ENCODE measurements at regions not wholly inside any gene's neighbourhood (a gene's known extent, or its start where the extent isn't known, plus 50 kb on each side); places are given as distances from the start of the nearest gene placed in this dataset.

DNA sequence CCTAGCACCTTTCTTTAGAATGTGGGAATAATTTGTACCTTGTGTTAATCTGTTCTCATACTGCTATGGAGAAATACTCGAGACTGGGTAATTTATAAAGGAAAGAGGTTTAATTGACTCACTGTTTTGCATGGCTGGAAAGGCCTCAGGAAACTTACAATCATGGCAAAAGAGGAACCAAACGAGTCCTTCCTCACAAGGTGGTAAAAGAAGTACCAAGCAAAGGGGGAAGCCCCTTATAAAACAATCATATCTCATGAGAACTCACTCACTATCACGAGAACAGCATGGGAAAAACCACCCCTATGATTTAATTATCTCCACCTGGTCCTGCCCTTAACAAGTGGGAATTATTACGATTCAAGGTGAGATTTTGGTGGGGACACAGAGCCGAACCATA is 127.1 kb upstream of the ANO3 start:
- Histone ChIP-seq H3K27ac (no peak overlapping the region), H3K9me3 (no peaks in the 10 kb centered on the region), H3K4me1 (no peaks in the 10 kb centered on the region), H3K27me3 (no peaks in the 10 kb centered on the region), H3K4me3 (no peak overlapping the region), H3K36me3 (no peaks in the 10 kb centered on the region)
- no peak for DNase-seq
- intact Hi-C loops (cut with DNase I; ENCODE audit: low total_unique reads): no loop called here
- no peak for TF ChIP-seq CTCF (IDR thresholded peaks at IDR 0.05)

DNA sequence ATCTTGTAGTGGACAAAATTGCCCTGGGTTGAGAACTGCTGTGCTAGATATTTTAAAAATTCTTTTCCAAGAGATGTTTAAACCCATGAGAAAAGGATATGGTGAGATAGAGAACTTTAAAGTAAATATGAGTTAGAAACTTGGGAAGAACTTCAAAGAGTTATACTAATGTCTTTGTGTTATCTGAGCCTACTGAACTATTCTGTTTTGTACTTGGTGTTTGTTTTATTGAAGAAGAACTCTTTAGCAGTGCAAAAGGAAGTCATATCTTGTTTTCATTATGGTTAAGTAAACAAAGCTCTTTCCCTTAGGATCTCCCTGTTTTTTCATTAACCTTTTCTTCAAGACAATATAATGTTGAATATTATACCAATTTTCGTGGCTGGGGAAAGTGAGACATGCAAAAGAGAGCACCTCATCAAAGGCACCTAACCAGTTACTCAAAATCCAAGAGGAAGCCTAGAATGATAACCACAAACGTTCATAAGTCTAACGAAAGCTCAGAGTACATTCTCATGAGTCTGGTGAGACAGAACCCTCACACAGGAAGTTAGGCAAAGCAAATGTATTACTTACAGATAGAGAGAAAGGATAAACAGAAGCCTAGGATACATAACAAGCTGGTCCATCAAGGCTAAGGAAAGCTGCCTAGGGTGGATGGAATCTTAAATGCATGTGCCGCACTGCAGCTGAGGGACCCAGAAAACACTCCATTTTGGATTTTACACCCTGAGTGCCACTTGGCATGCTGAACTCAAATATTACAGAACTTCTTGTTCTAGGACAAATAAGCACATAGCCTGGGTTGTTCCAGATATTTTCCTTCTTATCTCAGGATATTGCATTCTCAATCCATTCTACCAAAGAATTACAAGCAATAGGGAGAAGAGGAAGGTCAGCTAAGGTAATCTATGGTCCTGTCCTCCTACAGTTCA is 112.5 kb upstream of the ANO3 start:
- intact Hi-C loops (cut with DNase I; ENCODE audit: low total_unique reads): no loop called here
- no peak for DNase-seq
- Histone ChIP-seq H3K9me3 (no peaks in the 10 kb centered on the region), H3K27ac (no peak overlapping the region), H3K4me3 (no peak overlapping the region), H3K4me1 (peaks cover 0 to 16% (median 2%) of the 10 kb centered on the region in 4 donors), H3K27me3 (no peaks in the 10 kb centered on the region), H3K36me3 (no peaks in the 10 kb centered on the region)
- no peak for TF ChIP-seq CTCF (IDR thresholded peaks at IDR 0.05)

- TF ChIP-seq CTCF (IDR thresholded peaks at IDR 0.05): no peak
- no peaks in the 10 kb centered on the region for H3K27me3 ChIP-seq
- H3K4me3 ChIP-seq: no peak overlapping the region
- intact Hi-C loops (cut with DNase I; ENCODE audit: low total_unique reads): loop anchor here (5.0 kb wide), 1 partner anchor 243 kb away; no protein-coding TSS in a partner anchor
- DNase-seq: no peak
- H3K9me3 ChIP-seq: no peaks in the 10 kb centered on the region
- no peaks in the 10 kb centered on the region for H3K36me3 ChIP-seq
- H3K4me1 ChIP-seq: peaks cover 0 to 19% (median 2%) of the 10 kb centered on the region in 4 donors
- no peak overlapping the region for H3K27ac ChIP-seq
Measured at GRCh38 chr11:26225646-26226045, 106.3 kb upstream of the ANO3 start.

GRCh38 chr11:26227301-26227746 is 104.6 kb upstream of the ANO3 start:
- no peak for DNase-seq
- TF ChIP-seq CTCF (IDR thresholded peaks at IDR 0.05): peak; percentile 52 to 64
- Histone ChIP-seq H3K4me1 (peaks cover 0 to 19% (median 2%) of the 10 kb centered on the region in 4 donors), H3K36me3 (no peaks in the 10 kb centered on the region), H3K4me3 (peak overlapping the region in 1 of 2 donors; percentile 1), H3K27me3 (no peaks in the 10 kb centered on the region), H3K27ac (peak overlapping the region; percentile 26 to 35), H3K9me3 (no peaks in the 10 kb centered on the region)
- intact Hi-C loops (cut with DNase I; ENCODE audit: low total_unique reads): loop anchor here (5.0 kb wide), 1 partner anchor 245 kb away; no protein-coding TSS in a partner anchor

GRCh38 chr11:26227883-26228502 is 103.9 kb upstream of the ANO3 start:
- intact Hi-C loops (cut with DNase I; ENCODE audit: low total_unique reads): loop anchor here (5.0 kb wide), 1 partner anchor 246 kb away; no protein-coding TSS in a partner anchor
- H3K9me3 ChIP-seq: no peaks in the 10 kb centered on the region
- peak overlapping the region in 1 of 2 donors; percentile 1 for H3K4me3 ChIP-seq
- DNase-seq: no peak
- peak overlapping the region; percentile 35 to 65 for H3K27ac ChIP-seq
- H3K36me3 ChIP-seq: no peaks in the 10 kb centered on the region
- no peak for TF ChIP-seq CTCF (IDR thresholded peaks at IDR 0.05)
- H3K27me3 ChIP-seq: no peaks in the 10 kb centered on the region
- H3K4me1 ChIP-seq: peaks cover 0 to 19% (median 2%) of the 10 kb centered on the region in 4 donors
